Choroid plexus epithelial cell (primary cell): ENCODE measurements at regions not wholly inside any gene's neighbourhood (a gene's known extent, or its start where the extent isn't known, plus 50 kb on each side); places are given as distances from the start of the nearest gene placed in this dataset.

Experiments used
- DNase-seq: peaks from one replicate; pipeline ENCODE4 v3.0.0-alpha.2; 2010; ENCODE audit warnings: low read depth
- H3K4me3 ChIP-seq: 2 replicates; pipeline ENCODE4 v1.5.1; 2011; ENCODE audit warnings: low read depth, mild to moderate bottlenecking, control low read depth, low read length, moderate library complexity
- CTCF ChIP-seq: conservative IDR thresholded peaks from 2 replicates; pipeline ENCODE4 v1.5.1; 2011; ENCODE audit warnings: low read depth, mild to moderate bottlenecking, control low read depth, inconsistent platforms, low read length, moderate library complexity

DNA sequence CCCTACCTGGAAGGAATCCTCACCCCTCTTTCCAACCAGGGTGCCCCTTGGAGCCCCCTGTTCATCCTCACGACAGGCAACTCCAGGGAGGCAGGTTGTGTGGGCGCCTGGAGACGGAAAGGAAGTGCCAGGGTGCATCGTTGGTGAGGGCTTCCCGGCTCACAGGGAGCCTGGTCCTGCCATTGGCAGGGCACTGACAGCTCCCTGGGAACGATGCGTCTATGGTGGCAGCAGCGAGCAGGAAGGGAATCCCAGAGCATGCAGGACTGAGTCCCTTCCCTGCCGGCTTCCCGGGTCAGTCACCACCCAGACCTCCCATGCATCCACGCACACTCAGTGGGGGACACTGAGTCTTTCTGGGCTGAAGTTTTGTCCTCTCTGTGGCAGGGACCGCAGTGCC lies 117.6 kb downstream of the INHBB start:
- TF ChIP-seq CTCF = no peak
- DNase-seq = no peak
- H3K4me3 ChIP-seq = no peak overlapping the region

DNA sequence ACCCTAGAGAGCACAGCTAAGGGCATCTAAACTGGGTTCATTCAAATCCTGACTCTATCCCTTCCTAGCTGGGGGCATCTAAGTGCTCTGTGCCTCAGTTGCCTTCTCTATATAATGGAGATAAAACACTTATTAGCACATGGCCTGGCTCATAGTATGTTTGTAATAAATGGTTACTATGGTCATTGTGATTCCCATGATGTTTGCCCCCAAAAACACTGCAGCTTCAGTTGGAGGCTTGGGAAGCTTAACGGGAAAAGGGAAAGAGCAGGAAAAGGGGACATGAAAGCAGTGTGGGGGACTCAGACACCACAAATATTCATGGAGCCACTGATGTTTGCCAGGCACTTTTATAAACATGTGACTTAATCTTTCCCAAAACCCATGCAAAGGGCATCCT lies 118.1 kb downstream of the INHBB start:
- DNase-seq = no peak
- TF ChIP-seq CTCF = no peak

GRCh38 chr2:120464448-120464931 lies 118.6 kb downstream of the INHBB start:
- no peak overlapping the region for H3K4me3 ChIP-seq
- TF ChIP-seq CTCF = no peak
- DNase-seq = no peak

More for the DNA sequence above, 118.1 kb downstream of the INHBB start:
- no peak overlapping the region for H3K4me3 ChIP-seq

DNA sequence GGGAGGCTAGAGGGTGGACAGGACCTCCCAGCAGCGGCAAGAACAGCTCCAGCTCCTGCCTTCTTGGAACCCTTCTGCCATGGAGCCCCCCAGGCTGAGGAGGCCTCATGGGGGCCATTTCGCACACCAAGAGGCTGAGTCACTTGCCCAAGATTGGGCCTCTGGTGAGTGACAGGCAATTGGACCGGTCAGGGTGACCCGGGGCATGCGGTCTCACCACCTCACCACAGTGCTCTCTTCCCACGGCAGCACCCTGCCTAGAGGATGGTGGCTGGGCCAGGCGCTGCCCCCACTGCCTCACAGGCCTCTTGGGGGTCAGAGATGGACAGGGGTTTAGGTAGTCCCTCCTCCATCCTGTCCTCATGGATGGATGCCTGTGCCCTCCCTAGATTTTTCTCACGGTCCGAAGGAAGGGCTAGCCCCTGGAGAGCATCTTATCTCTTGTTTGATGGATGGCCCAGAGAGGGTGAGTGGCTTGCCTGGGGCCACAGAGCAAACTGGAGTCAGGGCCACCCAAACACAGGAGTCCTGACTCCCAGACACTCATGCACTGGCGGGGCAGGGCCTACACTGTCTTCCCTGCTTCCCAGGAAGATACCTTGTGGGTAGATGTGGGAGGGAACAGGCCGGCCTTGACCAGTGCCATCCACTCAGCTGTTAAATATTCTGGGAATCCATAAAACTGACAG lies 119.2 kb downstream of the INHBB start:
- TF ChIP-seq CTCF = no peak
- H3K4me3 ChIP-seq = no peak overlapping the region
- DNase-seq = no peak

- no peak for DNase-seq
- no peak overlapping the region for H3K4me3 ChIP-seq
- TF ChIP-seq CTCF = peak; percentile 11
Observed at GRCh38 chr2:120465701-120465988, 119.7 kb downstream of the INHBB start.

GRCh38 chr2:120465989-120466703 lies 120.2 kb downstream of the INHBB start:
- TF ChIP-seq CTCF = no peak
- peak; percentile 31 for DNase-seq
- no peak overlapping the region for H3K4me3 ChIP-seq

DNA sequence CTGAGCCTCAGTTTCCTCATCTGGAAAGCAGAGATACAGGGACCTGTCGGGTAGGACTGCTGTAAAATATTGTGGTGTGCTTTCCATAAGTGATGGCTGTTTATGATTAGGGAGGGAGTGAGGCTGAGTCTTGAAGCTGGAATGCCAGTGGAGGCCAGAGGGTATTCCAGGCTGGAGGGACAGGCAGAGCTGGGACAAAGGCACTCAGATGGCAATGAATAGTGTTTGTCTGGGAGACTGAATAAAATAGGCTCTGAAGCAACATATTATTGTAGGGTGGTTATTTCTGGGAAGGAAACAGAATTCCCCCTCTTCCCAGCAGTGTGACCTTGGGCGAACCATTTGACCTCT lies 120.7 kb downstream of the INHBB start:
- DNase-seq = no peak
- no peak for TF ChIP-seq CTCF
- no peak overlapping the region for H3K4me3 ChIP-seq
